ENCODE measurements at regions not wholly inside any gene's neighbourhood (a gene's known extent, or its start where the extent isn't known, plus 50 kb on each side); places are given as distances from the start of the nearest gene placed in this dataset.

DNA sequence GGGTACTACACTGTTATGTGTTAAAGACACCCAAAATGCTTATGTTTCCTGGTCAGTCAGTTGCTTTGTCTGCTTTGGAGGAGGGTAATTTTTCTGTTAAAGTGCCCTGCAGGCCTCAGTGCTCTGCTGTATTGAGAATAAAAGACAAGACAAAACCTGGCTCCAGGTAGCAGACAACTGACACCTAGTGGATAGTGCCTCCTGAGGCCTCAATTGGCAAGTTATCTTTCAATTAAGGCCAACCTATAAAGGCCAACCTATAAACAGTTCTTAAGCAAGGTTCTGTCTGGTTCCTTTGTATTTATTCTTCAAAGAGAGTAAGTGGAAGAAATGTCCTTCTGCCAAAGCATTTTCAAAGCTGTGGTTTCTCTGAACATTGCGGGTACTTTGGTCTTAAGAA, 773.8 kb downstream of the MECOM start:
- DNase-seq (no peak), ATAC-seq (no peak)

DNA sequence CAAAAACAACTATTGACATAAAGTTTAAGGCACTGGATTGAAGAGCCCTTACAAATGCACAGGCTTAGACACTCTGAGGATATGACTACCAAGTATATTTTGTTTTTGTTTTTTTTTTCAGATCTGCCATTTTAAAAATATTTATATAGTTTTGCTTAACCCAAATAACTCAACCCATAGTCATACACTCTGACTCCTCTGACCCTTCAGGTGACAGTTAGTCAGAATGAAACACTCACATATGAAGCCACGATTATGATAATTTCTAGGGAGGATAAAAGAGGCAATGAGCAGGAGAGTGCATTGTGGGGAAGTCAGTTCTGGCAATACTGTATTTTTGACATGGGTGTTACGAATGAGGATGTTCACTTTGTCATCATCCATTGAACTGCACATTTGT, 774.7 kb downstream of the MECOM start:
- DNase-seq (no peak), ATAC-seq (no peak)

DNA sequence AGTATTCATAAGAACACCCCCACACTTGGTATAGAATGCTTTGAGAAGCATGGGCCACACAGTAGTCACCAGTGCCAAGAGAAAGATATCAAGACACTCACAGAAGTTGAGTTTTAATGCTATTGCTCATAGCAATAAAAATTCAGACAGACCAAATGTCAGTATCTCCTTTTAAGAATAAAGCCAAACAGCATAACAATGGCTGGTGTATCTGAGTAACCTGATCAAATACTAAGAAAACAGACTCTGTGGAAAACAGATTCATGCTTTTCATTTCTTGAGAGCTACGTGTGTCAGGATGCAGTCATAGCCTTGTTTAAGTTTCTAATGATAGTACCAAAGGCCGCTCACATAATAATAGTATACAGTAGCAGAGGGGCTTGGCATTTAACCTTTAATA, 778.5 kb downstream of the MECOM start:
- DNase-seq (no peak), ATAC-seq (no peak)

DNA sequence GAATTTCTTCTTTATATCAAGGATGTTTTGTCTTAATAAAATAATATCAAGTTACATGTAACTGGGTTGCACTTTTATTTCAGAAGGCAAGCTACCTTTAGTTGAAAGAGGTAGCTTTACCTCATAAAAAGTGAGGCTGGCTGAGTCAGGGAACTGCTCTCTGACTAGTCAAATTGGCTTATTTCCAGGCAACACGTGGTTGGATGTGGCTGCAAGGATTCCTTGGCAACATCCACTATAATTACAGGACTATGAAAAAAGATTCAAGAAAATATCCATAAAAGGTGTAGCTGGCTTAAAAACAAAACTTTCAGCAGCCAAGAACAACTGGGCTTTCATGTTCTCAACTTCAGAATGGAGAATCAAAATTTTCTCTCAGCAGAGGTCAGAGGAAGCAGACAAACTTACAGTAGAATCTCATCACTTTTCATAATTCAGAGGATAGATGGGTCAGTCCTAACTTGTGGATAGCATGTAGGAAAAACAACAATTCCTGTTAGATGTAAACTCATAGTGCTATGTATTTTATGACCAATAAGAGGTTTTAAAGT, 779.1 kb downstream of the MECOM start:
- no peak for DNase-seq
- ATAC-seq = no peak

DNA sequence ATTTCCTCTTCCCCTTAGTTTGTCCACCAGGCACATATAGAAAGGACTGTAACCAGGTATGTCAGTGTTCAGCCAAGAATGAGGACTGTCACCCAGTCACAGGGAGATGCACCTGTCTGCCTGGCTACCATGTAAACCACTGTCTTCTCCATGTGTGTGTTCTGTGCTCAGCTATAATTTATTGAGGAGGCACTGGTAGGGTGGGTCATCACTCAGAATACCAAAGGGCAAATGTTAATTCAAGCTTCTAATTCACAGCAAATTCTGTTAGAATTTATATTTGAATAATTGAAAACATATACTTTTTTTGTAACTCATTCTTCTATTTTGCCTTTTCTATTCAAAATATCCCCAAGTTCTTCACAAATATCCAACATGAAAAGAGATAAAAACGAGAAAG, 780.4 kb downstream of the MECOM start:
- DNase-seq (no peak), ATAC-seq (no peak)

DNA sequence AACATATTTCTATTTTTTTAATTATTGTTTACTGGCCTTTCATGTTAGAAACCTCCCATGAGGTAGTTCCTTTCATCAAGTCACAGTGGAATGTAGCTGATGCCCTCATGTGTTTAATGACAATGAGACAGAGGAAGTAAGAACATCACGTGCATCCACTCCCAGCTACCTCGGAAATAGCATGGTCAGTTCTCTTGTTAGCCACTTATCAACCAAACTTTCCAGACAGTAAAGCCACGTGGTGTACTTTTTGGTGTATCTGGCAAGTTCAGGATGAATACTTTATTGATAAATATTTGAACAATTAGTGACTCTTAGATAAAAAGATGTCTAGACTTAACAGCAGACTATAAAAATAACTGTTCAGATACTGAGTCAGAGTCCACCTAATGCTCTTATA, 781.7 kb downstream of the MECOM start:
- no peak for DNase-seq
- no peak for ATAC-seq

DNA sequence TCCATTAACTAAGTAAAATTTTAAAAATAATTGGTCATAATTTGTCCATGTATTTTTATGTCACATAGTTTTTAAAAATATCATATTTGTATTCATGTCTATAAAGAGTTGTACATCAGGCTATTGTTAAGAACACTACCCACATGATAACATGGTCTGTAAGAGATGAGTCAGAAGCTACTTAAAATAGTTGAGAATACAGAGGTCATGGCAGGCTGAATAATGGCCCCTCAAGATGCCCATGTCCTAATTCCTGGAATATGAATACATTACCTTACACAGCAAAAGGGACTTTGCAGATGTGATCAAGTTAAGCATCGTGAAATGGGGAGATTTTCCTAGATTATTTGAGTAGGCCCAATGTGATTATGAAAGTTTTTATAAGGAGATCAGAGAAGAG, 782.9 kb upstream of the GOLIM4 start:
- DNase-seq = no peak

DNA sequence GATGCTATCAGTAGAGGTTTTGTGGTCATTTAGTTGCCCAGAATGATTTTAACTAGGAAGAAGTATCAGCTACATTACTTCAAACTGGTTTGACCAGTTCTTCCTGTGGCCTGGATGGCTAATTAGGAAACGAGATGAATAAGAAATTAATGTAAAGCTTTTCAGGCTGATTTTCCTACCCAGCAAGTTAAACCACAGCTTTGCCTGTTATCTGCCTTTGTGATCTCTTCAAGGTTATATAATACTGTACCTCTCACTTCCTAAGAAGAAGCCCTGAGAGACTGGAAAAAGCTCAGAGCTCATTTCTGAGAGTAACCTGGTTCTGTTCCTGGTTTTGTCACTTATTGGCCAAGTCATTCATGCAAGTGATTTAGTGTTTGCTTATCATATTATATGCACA, 782.2 kb upstream of the GOLIM4 start:
- ATAC-seq (no peak), DNase-seq (no peak)

More for the DNA sequence above, 782.9 kb upstream of the GOLIM4 start:
- no peak for ATAC-seq

DNA sequence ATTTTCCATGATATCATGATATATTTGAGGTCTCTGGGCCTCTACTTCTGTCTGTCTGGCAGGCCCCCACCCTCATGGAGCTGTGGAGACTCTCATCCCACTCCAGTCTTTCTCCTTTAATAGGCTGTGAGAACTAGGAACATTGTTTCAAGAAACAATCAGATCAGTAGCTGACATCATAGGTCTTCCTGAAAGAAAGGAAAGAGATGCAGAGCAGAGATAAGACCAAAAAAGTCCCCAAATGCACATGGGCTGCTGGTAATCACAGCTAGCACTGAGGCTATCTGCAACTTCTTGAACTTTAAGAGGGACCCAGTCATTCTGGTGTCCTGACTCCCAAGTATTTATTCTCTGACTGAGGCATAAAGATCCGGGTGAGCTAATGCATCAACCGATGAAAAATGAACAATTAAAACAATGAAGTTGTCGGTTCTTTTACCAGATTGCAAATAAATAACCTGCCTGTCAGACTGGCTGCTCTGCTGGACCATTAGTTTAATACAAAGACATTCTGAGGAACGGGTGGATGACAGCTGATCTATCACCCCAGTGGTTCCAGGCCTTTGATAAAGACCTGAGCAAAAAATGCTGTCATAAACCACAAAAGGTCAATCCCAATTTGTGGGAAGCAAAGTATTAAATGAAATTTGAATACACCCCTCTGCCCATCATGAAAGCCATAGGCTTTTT, 780.8 kb upstream of the GOLIM4 start:
- DNase-seq = no peak
- no peak for ATAC-seq

DNA sequence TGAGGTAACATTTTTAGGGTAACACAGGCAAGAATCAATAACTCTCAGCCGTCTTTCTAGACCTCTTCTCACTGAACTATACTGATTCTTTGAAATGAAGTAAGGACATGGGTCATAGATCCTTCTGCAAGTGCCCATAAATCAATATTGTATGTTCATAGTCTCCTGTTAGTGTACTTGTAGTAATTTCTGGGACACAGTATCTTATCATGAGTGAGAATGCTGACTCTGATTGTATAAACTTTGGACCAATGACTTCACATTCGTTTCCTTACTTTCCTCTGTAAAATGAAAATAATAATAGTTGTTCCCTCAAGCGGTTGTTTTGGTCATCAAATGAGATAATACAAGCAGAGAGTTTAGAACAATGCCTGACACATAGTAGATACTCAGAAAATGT, 777.1 kb upstream of the GOLIM4 start:
- DNase-seq (no peak), ATAC-seq (no peak)

DNA sequence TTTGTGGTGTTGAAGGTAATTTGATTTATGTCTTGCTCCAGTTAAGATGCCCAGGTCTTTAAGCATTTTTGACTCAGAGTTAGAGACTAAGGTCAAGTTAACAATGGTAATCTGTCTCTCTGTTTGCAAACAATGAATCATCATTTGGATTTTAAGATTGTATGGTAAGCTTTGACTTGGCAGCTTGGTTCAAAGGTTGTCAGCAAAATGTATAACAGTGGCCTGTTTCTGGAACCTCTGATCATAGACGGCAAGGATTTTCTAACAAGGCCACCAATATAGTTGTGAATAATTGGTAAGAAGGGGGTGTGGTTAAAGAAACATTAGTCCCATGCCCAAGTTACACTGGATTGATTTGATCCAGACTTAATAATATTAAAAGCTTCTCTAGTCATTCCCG, 775.2 kb upstream of the GOLIM4 start:
- DNase-seq (no peak), ATAC-seq (no peak)

DNA sequence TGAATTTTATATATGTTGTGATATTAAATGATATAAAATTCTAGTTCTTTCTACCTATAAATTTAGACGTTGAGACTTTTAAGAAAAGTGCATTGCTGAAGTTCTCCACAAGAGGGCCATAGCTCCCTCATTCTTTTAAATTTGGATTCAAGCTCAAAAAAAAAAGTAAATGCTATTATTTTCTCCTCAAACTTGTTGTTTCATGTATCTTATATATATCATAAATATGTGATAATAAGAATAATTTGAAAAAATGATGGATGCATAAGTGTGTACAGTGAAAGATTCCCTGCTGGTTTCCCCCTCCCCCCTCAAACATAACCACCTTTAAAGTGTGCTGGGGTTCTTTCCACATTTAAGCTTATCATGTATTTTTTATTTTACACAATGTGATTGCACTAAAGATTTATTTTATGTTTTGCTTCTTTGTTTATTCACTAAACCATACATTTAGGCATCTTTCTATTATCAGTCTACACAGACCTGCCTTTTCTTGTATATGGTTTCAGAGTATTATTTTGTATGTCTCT, 769.4 kb upstream of the GOLIM4 start:
- ATAC-seq = no peak
- DNase-seq = no peak

DNA sequence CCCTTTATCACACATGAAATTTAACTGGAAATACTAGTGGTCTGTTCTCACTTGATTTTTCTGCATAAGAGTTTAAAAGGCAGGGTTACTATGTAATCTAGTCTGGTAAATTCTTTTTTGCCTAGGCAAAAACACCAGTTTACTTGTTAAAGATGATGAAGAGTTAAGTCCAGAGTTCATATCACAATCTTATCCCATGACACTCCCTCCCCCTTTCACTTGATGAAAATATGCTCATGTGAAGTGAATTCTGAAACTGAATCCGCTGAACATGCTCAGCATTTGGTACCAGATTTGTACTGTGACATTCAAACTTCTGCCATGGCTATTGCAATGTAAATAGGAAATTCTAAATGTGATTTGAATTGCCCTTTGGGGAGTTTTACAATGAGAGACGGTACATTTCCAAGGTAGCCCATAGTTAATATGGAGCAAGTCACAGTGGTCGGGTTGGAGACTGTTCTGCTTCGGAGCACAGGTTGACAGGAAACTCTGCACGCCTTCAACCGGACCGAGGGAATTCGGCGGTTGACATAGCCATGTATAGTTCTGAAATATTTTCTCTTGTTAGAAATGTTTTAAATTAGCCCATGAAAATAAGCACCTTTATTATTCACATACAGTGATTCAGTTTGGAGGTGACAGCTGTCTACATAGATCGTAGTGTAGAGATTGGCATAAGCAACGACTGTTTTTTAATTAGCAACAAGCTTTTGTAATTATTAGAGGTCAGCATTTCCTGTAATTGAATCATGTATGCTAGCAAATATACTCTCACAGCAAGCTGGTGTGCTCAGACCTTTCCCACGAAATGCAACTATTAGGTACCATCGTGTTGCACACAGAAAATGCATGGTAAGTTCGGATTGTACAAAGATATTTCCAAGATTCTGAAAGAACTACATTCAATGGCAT, 768.6 kb upstream of the GOLIM4 start:
- ATAC-seq (no peak), DNase-seq (no peak)

DNA sequence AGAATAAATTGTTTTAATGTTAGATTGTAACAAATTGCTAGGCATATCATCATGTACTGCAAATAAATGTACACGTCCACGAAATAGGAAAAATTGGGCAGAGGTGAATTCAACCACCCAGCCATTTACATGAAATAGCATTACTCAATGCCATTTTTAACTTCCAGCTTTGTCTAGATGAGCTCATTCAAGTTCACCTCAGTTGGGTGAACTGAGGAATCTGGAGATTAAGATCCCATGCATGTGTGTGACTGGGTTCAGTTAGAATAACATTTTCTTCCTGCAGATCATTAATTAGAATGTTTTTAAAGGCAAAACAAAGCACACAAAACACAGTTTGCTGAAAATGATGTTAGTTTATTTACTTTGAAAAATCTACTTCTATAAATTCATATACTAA, 767.8 kb upstream of the GOLIM4 start:
- DNase-seq (no peak), ATAC-seq (no peak)

DNA sequence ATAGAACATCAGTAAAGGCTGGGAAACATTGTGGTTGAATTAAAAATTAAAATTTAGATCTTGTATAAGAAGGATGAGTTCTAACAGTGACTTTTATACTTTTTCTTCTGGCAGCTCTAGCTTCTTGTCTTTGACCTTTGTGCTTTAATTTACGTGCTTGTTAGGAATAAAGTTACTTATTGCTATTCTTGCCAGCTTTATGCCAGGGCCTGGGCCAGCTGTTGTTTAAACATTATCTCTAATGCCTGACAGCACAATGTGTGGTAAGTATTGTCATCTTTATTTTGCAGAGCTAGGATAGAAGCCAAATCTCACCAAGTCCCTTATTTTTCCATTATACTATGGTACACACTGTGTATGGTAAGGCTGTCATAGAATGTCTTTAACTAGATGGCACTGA, 766.7 kb upstream of the GOLIM4 start:
- DNase-seq (no peak), ATAC-seq (no peak)

DNA sequence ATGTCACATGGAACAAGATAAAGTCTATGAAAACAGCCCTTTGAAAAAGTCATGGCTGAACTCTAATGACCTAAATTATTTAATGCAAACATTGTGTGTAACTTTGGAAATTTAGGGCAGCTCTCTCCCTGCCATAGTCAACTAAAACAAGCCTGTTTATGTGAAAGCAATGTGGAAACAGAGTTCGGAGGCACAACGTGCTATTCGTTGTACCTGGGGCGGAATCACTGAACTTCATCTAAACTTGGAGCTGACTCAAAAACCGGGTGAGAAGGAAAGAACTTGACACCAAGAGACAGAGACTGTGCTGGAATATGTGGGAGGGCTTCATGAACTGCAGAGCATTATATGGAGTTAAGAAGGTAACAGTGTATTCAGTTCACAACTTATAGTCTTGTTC, 764.9 kb upstream of the GOLIM4 start:
- ATAC-seq = no peak
- no peak for DNase-seq

DNA sequence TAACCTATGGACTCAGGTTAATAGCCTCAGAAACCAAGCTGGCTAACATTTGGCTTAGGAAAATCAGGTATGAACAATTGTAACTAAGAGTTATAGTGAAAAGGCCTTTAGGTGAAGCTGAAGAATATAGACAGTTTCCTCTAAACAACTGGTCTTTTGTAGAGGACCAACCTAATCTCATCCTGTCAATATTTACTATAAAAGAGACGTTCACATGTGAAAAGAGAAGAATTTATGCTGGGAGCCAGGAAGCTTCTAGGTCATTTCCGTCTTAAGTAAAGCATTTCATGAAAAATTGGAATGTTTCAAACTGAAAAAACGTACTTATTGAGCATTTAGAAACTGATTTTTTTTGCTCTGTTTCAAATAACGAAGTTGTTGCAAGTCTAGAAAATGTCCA, 764.3 kb upstream of the GOLIM4 start:
- DNase-seq = no peak
- no peak for ATAC-seq

DNA sequence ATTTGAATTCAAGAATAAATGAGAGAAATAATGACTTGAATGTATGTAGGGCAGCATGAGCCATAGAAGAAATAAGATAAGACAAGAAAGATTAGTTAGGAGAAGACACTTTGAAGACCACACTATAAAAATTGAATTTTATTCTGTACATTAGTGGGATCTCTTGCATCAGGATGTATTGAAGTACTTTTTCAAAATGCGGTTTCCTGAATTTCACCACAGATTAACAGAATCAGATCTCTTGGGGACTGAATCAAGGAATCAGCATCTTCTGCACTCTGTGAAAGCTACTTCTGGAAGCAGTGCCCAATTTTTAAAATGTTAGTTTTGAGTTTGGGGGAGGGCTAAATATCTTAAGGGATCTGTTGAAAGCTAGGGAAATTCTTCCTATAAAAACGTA, 763.9 kb upstream of the GOLIM4 start:
- DNase-seq = no peak

DNA sequence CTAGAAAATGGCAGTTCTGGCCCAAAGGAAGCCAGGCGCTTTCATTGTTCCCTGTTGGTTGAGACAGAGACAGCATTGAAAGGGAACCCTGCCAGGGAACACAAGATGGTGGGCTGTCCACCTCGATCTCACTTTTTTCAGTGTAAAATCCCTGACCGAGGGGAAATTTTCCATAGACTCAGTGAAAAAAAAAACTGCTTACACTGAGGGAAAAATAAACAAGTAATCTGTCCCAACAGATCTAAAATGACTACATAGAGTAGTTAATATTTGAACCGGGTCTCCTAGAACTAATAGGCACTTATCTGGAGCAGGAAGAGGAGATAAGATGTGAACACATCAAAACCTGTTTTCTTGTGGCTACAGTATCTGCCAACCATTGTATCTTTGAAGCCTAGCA, 763.4 kb upstream of the GOLIM4 start:
- no peak for DNase-seq
- no peak for ATAC-seq

More for the DNA sequence above, 763.9 kb upstream of the GOLIM4 start:
- no peak for ATAC-seq

DNA sequence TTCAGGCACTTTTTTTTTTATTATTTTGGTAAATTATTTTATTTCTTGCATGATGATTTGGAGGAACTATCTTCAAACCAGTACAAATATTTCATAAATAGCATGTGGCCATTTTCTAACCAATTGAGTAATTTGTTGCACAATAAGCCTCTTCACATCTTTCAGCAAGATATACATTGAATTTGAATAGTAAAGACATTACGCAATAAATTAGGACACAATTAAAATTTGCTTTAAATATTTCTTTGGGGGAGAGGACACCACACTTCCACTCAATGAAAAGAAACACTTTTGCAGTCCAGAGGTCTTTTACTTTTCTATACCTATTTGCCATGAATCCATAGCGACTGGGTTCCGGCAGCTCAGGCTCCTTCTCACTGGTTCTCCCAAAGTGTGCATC, 762.6 kb upstream of the GOLIM4 start:
- no peak for DNase-seq
- no peak for ATAC-seq

DNA sequence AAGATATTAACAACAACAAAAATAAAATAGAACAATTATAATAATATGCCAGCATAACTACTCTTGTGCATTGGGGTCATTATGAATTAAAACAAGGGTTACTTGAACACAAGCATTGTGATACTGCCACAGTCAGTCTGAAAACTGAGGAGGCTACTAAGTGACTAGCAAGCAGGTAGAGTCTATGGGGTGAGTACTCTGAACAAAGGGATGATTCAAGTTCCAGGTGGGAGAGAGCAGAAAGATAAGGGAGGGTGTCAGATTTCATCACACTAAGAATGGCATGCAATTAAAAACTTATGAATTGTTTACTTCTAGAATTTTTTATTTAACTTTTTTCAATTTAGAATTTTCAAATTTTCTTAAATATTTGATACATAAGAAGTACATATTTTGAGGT, 754.4 kb upstream of the GOLIM4 start:
- ATAC-seq (no peak), DNase-seq (no peak)

DNA sequence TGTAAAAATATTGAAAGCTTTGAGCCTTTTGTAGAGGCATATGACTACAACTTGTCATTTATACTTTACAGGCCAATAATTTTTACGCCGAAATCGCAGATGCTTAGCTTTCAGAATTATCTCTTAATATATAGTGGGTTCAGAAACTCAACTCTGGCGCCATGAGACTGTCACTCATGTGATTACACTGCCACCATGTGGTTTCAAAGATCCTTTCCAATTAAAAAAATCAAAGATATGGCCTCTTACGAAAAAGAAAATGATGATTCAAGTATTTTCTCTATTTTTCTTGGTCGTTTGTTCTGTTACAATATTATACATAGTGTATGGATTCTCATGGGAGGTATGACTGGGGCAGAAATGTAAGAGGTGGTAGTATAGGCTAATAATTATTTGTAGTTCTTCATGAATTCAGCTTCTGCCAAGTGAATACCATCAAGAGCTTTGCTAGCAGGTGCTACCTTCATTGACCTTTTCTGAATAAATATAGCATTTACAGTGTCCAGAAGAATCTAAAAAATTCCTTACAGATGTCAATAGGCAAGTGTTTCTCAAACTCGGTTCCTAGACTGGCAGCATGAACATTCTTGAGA, 751.7 kb upstream of the GOLIM4 start:
- ATAC-seq (no peak), DNase-seq (no peak)

Data from stimulated activated naive CD8-positive, alpha-beta T cell treated with anti-CD3 and anti-CD28 coated beads, Interleukin-15, Interleukin-2, amounts not matched to agents 100 U/mL and 50 U/mL, for 24 hours (primary cell).